ENCODE measurements at regions not wholly inside any gene's neighbourhood (a gene's known extent, or its start where the extent isn't known, plus 50 kb on each side); places are given as distances from the start of the nearest gene placed in this dataset.

- TF ChIP-seq CTCF (conservative IDR thresholded peaks at IDR 0.05; ENCODE audit: low read depth in 2 of 2), result no peak
- no peak for TF ChIP-seq JUNB (IDR thresholded peaks at IDR 0.05; ENCODE audit: unreplicated experiment)
Measured at GRCh38 chr9:13988944-13989343, 325.0 kb downstream of the NFIB start.

Measured in GM23338 (cell line).